H9 (cell line): ENCODE measurements at regions not wholly inside any gene's neighbourhood (a gene's known extent, or its start where the extent isn't known, plus 50 kb on each side); places are given as distances from the start of the nearest gene placed in this dataset.
A peak's percentile ranks its signal among the peaks of the same experiment; 100 is the strongest.

Source experiments
- DNase-seq: peaks from one replicate; pipeline ENCODE4 v3.0.0-alpha.2; 2017
- H2AFZ ChIP-seq: one replicate; pipeline ENCODE4 v1.6.1; 2013; ENCODE audit warnings: mild to moderate bottlenecking, low read length, control low read depth, moderate library complexity
- H2AK5ac ChIP-seq: 2 replicates; pipeline ENCODE4 v1.6.1; 2013; ENCODE audit warnings: low read length, control low read depth, mixed read lengths; ENCODE audit not compliant: insufficient read length
- H2BK120ac ChIP-seq: one replicate; pipeline ENCODE4 v1.6.1; 2013; ENCODE audit warnings: low read depth, mild to moderate bottlenecking, low read length, control low read depth, inconsistent platforms; ENCODE audit not compliant: poor library complexity, severe bottlenecking
- H2BK12ac ChIP-seq: 2 replicates; pipeline ENCODE4 v1.6.1; 2013; ENCODE audit warnings: low read length, control low read depth, mixed read lengths, low read depth; ENCODE audit not compliant: insufficient read length
- H2BK15ac ChIP-seq: 2 replicates; pipeline ENCODE4 v1.6.1; 2013; ENCODE audit warnings: low read depth, low read length, control low read depth
- H2BK20ac ChIP-seq: one replicate; pipeline ENCODE4 v1.6.1; 2013; ENCODE audit warnings: low read depth, mild to moderate bottlenecking, low read length, control low read depth, inconsistent platforms; ENCODE audit not compliant: poor library complexity, severe bottlenecking
- H2BK5ac ChIP-seq: 2 replicates; pipeline ENCODE4 v1.6.1; 2013; ENCODE audit warnings: low read length, control low read depth, mixed read lengths; ENCODE audit not compliant: insufficient read length
- H3K14ac ChIP-seq: 2 replicates; pipeline ENCODE4 v1.6.1; 2013; ENCODE audit warnings: low read length, control low read depth; ENCODE audit not compliant: insufficient read depth
- H3K18ac ChIP-seq: 2 replicates; pipeline ENCODE4 v1.6.1; 2013; ENCODE audit warnings: low read depth, mild to moderate bottlenecking, mixed read lengths, low read length, control low read depth; ENCODE audit not compliant: insufficient read length
- H3K23ac ChIP-seq: 2 replicates; pipeline ENCODE4 v1.6.1; 2013; ENCODE audit warnings: low read length, control low read depth, mixed read lengths, low read depth; ENCODE audit not compliant: insufficient read length
- H3K23me2 ChIP-seq: 2 replicates; pipeline ENCODE4 v1.6.1; 2013; ENCODE audit warnings: low read depth, mild to moderate bottlenecking, mixed read lengths, low read length, control low read depth; ENCODE audit not compliant: insufficient read length, poor library complexity, severe bottlenecking
- H3K27ac ChIP-seq: 2 replicates; pipeline ENCODE4 v1.5.1; 2013; ENCODE audit warnings: low read length, control low read depth, mixed read lengths, low read depth; ENCODE audit not compliant: insufficient read length
- H3K27me3 ChIP-seq: 2 replicates; pipeline ENCODE4 v1.6.1; 2013; ENCODE audit warnings: low read length, control low read depth, inconsistent platforms; ENCODE audit not compliant: insufficient read depth
- H3K4ac ChIP-seq: 2 replicates; pipeline ENCODE4 v1.6.1; 2013; ENCODE audit warnings: low read depth, mild to moderate bottlenecking, control low read depth, inconsistent platforms, low read length, moderate library complexity
- H3K4me1 ChIP-seq: 2 replicates; pipeline ENCODE4 v1.6.1; 2013; ENCODE audit warnings: low read length, control low read depth, inconsistent platforms; ENCODE audit not compliant: insufficient read depth
- H3K4me2 ChIP-seq: 2 replicates; pipeline ENCODE4 v1.6.1; 2013; ENCODE audit warnings: low read length, control low read depth, mixed read lengths; ENCODE audit not compliant: insufficient read length, insufficient read depth
- H3K56ac ChIP-seq: 2 replicates; pipeline ENCODE4 v1.6.1; 2013; ENCODE audit warnings: low read depth, mild to moderate bottlenecking, mixed read lengths, low read length, control low read depth; ENCODE audit not compliant: insufficient read length
- H3K79me1 ChIP-seq: 2 replicates; pipeline ENCODE4 v1.6.1; 2013; ENCODE audit warnings: low read depth, mild to moderate bottlenecking, moderate library complexity, low read length, control low read depth, inconsistent platforms; ENCODE audit not compliant: insufficient read depth, poor library complexity, severe bottlenecking
- H3K79me2 ChIP-seq: 2 replicates; pipeline ENCODE4 v1.6.1; 2013; ENCODE audit warnings: low read length, control low read depth, inconsistent platforms; ENCODE audit not compliant: insufficient read depth
- H3K9ac ChIP-seq: 2 replicates; pipeline ENCODE4 v1.6.1; 2013; ENCODE audit warnings: low read length, control low read depth, mixed read lengths; ENCODE audit not compliant: insufficient read length; ENCODE audit errors: extremely low read depth
- H3K9me3 ChIP-seq: one replicate; pipeline ENCODE4 v1.6.1; 2013; ENCODE audit warnings: low read depth, low read length, inconsistent platforms; ENCODE audit not compliant: control insufficient read depth
- H3T11ph ChIP-seq: one replicate; pipeline ENCODE4 v1.6.1; 2013; ENCODE audit warnings: mild to moderate bottlenecking, low read length, control low read depth, inconsistent platforms
- H4K20me1 ChIP-seq: one replicate; pipeline ENCODE4 v1.6.1; 2013; ENCODE audit not compliant: control insufficient read depth, insufficient read length, insufficient read depth
- H4K5ac ChIP-seq: 2 replicates; pipeline ENCODE4 v1.6.1; 2013; ENCODE audit warnings: low read depth, mild to moderate bottlenecking, mixed read lengths, low read length, control low read depth; ENCODE audit not compliant: insufficient read length
- H4K8ac ChIP-seq: replicated peaks from 2 replicates; pipeline ENCODE4 v1.6.1; 2013; ENCODE audit warnings: low read length, control low read depth, mixed read lengths, low read depth; ENCODE audit not compliant: insufficient read length
- H4K91ac ChIP-seq: 2 replicates; pipeline ENCODE4 v1.6.1; 2013; ENCODE audit warnings: low read depth, mild to moderate bottlenecking, moderate library complexity, mixed read lengths, low read length, control low read depth; ENCODE audit not compliant: insufficient read length
- H3K27ac Mint-ChIP-seq, 3 experiments: 2 replicates in 2 of 3; 3 replicates in 1 of 3; pipeline ENCODE4 v1.8.0; 2020 to 2021; ENCODE audit warnings: mixed read lengths in 3 of 3, mild to moderate bottlenecking in 1 of 3, moderate library complexity in 1 of 3
- H3K27me3 Mint-ChIP-seq: 2 replicates; pipeline ENCODE4 v1.8.0; 2021; ENCODE audit warnings: low read depth, mild to moderate bottlenecking, moderate library complexity, mixed read lengths
- H3K36me3 Mint-ChIP-seq, 3 experiments: 2 replicates in 2 of 3; 3 replicates in 1 of 3; pipeline ENCODE4 v1.8.0; 2020 to 2021; ENCODE audit warnings: low read depth in 3 of 3, mixed read lengths in 3 of 3; ENCODE audit not compliant: insufficient read depth in 1 of 3
- H3K4me1 Mint-ChIP-seq, 2 experiments: 2 replicates each; pipeline ENCODE4 v1.8.0; 2020; ENCODE audit warnings: mixed read lengths in 2 of 2
- H3K4me3 Mint-ChIP-seq, 2 experiments: 2 replicates in 1 of 2; 3 replicates in 1 of 2; pipeline ENCODE4 v1.8.0; 2020 to 2021; ENCODE audit warnings: mild to moderate bottlenecking in 2 of 2, mixed read lengths in 2 of 2, moderate library complexity in 1 of 2
- H3K9me3 Mint-ChIP-seq, 2 experiments: 2 replicates in 1 of 2; 3 replicates in 1 of 2; pipeline ENCODE4 v1.8.0; 2020; ENCODE audit warnings: mild to moderate bottlenecking in 2 of 2, mixed read lengths in 2 of 2, moderate library complexity in 1 of 2
- whole genome bisulfite sequencing: extraction: QIAGEN DNeasy Blood & Tissue Kit; methylation state at CpG from one replicate; pipeline ENCODE4 v1.1.7; 2013; ENCODE audit warnings: missing lambda C conversion rate, low lambda C conversion rate, mixed read lengths; ENCODE audit not compliant: insufficient read length; ENCODE audit errors: extremely low coverage; 5-methylcytosine and 5-hydroxymethylcytosine counted together
- TF ChIP-seq, protein P1 (sequence below): fragments of 200-600 bp; sonication (generic); conservative IDR thresholded peaks from 3 replicates; pipeline ENCODE4 v1.8.0; 2021; ENCODE audit warnings: antibody characterized with exemption, mild to moderate bottlenecking

DNA sequence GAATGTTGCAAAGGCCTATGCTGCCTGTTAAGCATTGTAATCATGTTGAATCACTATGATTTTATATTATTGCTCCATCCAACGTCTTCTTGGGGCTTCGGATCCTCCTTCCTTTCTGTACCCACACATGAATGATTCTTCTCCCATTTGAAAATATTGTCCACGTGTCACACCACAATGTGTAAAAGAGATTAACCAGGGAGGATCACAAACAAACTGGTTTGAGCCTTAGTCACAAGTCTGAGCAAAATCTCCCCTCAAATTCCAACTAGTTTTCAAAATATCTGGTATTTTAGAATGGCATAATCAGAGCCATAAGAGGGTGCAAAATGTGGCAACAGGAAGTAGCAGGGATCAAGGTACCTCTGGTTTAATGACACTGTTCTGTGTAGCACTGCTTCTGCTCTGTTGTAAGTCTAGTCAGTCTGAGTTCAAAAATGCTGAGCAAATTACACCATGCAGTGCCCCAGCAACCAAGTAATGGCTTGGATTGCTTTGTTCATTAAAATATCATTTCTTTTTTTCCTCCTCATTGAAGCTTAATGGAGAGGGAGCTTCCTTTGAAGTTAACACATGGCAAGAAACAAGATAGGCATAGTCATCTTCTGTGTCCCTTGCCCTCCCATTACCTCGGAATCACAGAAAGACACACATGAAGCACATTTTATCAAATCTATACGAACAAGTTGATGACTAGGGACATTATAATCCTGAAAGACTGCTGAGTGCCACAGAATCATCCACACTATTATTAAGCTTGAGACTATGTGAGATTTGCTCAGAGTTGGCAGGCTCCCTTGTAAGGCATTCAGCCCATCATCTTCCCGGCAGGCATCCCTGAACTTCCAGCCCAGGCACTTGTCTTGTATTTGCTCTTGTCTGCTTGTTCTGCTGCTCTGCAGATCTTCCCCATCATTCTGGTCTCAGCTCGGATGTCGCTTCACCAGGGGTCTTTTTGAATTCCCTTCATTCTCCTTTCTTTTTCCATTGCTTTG lies 102.0 kb upstream of the PRLR start:
- Histone ChIP-seq H3K79me2 (no peaks in the 10 kb centered on the region), H3K23ac (no peak overlapping the region), H2BK20ac (no peak overlapping the region), H4K20me1 (no peaks in the 10 kb centered on the region), H3K4me1 (peaks cover 6% of the 10 kb centered on the region; the same call in 1 of the 2 replicates), H3K23me2 (no peaks in the 10 kb centered on the region), H3K27ac (no peak overlapping the region), H2BK15ac (no peak overlapping the region), H4K91ac (no peak overlapping the region), H4K5ac (no peak overlapping the region), H3K79me1 (no peaks in the 10 kb centered on the region), H3K4me2 (no peak overlapping the region), H2AK5ac (no peak overlapping the region), H2AFZ (no peak overlapping the region), H3K9ac (no peak overlapping the region), H3K4ac (no peak overlapping the region), H2BK120ac (no peak overlapping the region), H2BK12ac (no peak overlapping the region), H3K9me3 (no peaks in the 10 kb centered on the region), H3K14ac (no peak overlapping the region), H3K18ac (no peak overlapping the region), H3K27me3 (no peaks in the 10 kb centered on the region), H2BK5ac (no peak overlapping the region), H4K8ac (no peak overlapping the region), H3T11ph (no peak overlapping the region), H3K56ac (no peak overlapping the region)
- H3K27me3 Mint-ChIP-seq, result no peaks in the 10 kb centered on the region
- peaks cover 0 to 6% (median 2%) of the 10 kb centered on the region in 3 experiments; a peak in 1 of 7 replicates for H3K36me3 Mint-ChIP-seq
- peaks cover 36 to 40% of the 10 kb centered on the region in 2 experiments for H3K4me1 Mint-ChIP-seq
- TF ChIP-seq, protein P1, sequence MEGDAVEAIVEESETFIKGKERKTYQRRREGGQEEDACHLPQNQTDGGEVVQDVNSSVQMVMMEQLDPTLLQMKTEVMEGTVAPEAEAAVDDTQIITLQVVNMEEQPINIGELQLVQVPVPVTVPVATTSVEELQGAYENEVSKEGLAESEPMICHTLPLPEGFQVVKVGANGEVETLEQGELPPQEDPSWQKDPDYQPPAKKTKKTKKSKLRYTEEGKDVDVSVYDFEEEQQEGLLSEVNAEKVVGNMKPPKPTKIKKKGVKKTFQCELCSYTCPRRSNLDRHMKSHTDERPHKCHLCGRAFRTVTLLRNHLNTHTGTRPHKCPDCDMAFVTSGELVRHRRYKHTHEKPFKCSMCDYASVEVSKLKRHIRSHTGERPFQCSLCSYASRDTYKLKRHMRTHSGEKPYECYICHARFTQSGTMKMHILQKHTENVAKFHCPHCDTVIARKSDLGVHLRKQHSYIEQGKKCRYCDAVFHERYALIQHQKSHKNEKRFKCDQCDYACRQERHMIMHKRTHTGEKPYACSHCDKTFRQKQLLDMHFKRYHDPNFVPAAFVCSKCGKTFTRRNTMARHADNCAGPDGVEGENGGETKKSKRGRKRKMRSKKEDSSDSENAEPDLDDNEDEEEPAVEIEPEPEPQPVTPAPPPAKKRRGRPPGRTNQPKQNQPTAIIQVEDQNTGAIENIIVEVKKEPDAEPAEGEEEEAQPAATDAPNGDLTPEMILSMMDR, result no peak
- H3K27ac Mint-ChIP-seq, result peak overlapping the region in 1 of 3 experiments; percentile 82; a peak in 2 of 7 replicates
- peaks cover under 1 to 9% of the 10 kb centered on the region in 2 experiments; a peak in 4 of 5 replicates for H3K9me3 Mint-ChIP-seq
- no peak overlapping the region for H3K4me3 Mint-ChIP-seq
- no peak for DNase-seq
- WGBS, result no CpG with 5 or more reads among the region's 8 CpGs
